Vagina (tissue), 2 donors: ENCODE measurements at regions not wholly inside any gene's neighbourhood (a gene's known extent, or its start where the extent isn't known, plus 50 kb on each side); places are given as distances from the start of the nearest gene placed in this dataset.
A peak's percentile ranks its signal among the peaks of the same experiment; 100 is the strongest.

Experiments used
- DNase-seq, 2 donors: peaks; one replicate each; pipeline ENCODE4 v3.0.0-alpha.2; 2017; ENCODE audit errors: extremely low spot score in 2 of 2
- H3K27ac ChIP-seq: fragments of 200-600 bp; sonication (generic); one replicate; pipeline ENCODE4 v1.5.1; 2019
- H3K27me3 ChIP-seq: fragments of 200-600 bp; sonication (generic); one replicate; pipeline ENCODE4 v1.5.1; 2019
- H3K36me3 ChIP-seq, 2 donors: fragments of 200-600 bp; sonication (generic); one replicate each; pipeline ENCODE4 v1.5.1; 2017 to 2019
- H3K4me1 ChIP-seq: fragments of 200-600 bp; sonication (generic); one replicate; pipeline ENCODE4 v1.5.1; 2019
- H3K4me3 ChIP-seq, 2 donors: fragments of 200-600 bp; sonication (generic); 1 replicate in 1 of 2; 2 replicates in 1 of 2; pipeline ENCODE4 v1.5.1; 2016 to 2019
- H3K9me3 ChIP-seq: fragments of 200-600 bp; sonication (generic); one replicate; pipeline ENCODE4 v1.5.1; 2019
- POLR2A ChIP-seq, 2 donors: fragments of 450-650 bp; IDR thresholded peaks; one replicate each; pipeline ENCODE4 v1.6.1; 2017; ENCODE audit warnings: antibody characterized with exemption in 2 of 2, mild to moderate bottlenecking in 2 of 2, moderate library complexity in 2 of 2
- POLR2AphosphoS5 ChIP-seq, 2 donors: sonication (generic); formaldehyde crosslinking; IDR thresholded peaks; one replicate each; pipeline ENCODE4 v1.9.0; 2017; ENCODE audit warnings: antibody characterized with exemption in 2 of 2, mild to moderate bottlenecking in 2 of 2, low read depth in 1 of 2; ENCODE audit not compliant: insufficient read depth in 1 of 2
- intact Hi-C: fragments of 100-400 bp; cut with DNase I; formaldehyde crosslinking; loops from one replicate; pipeline ENCODE4 v1.15.1; 2023
- TF ChIP-seq, protein P1 (sequence below), 3 experiments: fragments of 450-650 bp in 2 of 3; fragments of 200-600 bp in 1 of 3; sonication (generic) in 1 of 3; IDR thresholded peaks; one replicate each; pipeline ENCODE4 v1.5.1; 2017 to 2019; ENCODE audit warnings: antibody characterized with exemption in 3 of 3, mild to moderate bottlenecking in 2 of 3, moderate library complexity in 2 of 3

DNA sequence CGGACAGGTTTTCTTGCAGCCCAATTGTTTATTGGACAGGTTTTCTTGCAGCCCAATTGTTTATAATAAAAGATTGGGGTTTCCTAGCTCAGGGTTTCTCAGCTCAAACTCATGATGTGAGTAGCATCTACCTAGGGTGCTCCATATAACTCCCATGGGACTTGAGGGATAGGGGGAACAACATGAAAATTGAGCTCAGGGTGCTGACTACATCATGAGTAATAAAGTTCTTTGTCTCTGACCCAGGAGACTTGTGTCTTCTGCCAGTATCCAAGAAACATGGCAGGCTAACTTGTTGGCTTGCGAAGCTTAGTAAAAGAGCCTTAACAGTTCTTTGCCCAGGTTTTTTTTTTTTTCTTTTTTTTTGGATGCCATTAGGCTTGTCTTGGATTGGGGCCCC lies 59.2 kb upstream of the MYCBP2 start:
- no peaks in the 10 kb centered on the region for H3K9me3 ChIP-seq
- TF ChIP-seq POLR2AphosphoS5 (IDR thresholded peaks at IDR 0.05; ENCODE audit: insufficient read depth in 1 of 2, low read depth in 1 of 2) (no peak), POLR2A (IDR thresholded peaks at IDR 0.05) (no peak)
- TF ChIP-seq, protein P1, sequence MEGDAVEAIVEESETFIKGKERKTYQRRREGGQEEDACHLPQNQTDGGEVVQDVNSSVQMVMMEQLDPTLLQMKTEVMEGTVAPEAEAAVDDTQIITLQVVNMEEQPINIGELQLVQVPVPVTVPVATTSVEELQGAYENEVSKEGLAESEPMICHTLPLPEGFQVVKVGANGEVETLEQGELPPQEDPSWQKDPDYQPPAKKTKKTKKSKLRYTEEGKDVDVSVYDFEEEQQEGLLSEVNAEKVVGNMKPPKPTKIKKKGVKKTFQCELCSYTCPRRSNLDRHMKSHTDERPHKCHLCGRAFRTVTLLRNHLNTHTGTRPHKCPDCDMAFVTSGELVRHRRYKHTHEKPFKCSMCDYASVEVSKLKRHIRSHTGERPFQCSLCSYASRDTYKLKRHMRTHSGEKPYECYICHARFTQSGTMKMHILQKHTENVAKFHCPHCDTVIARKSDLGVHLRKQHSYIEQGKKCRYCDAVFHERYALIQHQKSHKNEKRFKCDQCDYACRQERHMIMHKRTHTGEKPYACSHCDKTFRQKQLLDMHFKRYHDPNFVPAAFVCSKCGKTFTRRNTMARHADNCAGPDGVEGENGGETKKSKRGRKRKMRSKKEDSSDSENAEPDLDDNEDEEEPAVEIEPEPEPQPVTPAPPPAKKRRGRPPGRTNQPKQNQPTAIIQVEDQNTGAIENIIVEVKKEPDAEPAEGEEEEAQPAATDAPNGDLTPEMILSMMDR (IDR thresholded peaks at IDR 0.05), result no peak
- H3K4me3 ChIP-seq, result no peak overlapping the region
- H3K27ac ChIP-seq, result peak overlapping the region; percentile 3
- intact Hi-C loops, result no loop called here
- peaks cover 46% of the 10 kb centered on the region for H3K4me1 ChIP-seq
- no peak for DNase-seq
- no peaks in the 10 kb centered on the region for H3K27me3 ChIP-seq
- H3K36me3 ChIP-seq, result no peaks in the 10 kb centered on the region

DNA sequence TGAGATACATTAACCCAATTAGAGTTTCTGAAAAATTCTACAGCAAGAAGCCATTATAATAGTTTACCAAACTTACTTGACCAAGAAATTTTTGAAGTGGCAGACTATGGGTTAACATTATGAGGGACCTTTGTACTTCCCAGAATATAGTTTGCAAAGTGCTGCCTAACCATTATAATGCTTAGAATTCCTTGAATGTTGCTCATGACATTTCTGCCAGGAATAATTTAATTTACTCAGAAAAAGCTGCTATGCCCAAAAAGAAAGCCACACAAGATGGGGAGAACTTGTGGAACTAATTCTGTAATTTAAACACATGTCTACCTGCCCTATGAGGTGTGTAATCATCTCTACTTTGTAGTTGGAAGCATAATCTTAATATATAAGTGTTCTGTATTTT lies 58.1 kb upstream of the MYCBP2 start:
- intact Hi-C loops, result no loop called here
- Histone ChIP-seq H3K36me3 (no peaks in the 10 kb centered on the region), H3K4me3 (no peak overlapping the region), H3K27ac (no peak overlapping the region), H3K4me1 (peaks cover 35% of the 10 kb centered on the region), H3K9me3 (no peaks in the 10 kb centered on the region), H3K27me3 (no peaks in the 10 kb centered on the region)
- no peak for DNase-seq
- TF ChIP-seq, protein P1 (IDR thresholded peaks at IDR 0.05), result no peak
- TF ChIP-seq POLR2AphosphoS5 (IDR thresholded peaks at IDR 0.05; ENCODE audit: insufficient read depth in 1 of 2, low read depth in 1 of 2) (no peak), POLR2A (IDR thresholded peaks at IDR 0.05) (no peak)

DNA sequence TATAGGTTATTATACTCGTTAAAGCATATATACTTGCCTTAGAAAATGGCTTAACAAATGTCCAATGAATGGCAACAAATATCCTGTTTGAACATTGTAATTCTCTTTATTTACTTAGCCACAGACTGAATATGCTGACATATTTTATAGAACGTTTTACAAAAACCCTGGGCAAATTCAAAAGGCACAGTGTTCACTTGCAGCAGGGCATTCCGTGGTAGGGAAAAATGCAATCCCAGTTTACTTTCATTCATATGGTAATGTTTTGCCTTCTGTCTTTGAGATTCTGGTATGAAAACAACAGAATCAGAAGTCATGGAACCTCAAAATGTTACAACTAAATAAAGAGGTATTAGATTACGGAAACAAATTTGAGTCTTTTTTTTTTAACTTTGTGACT lies 56.2 kb upstream of the MYCBP2 start:
- TF ChIP-seq POLR2A (IDR thresholded peaks at IDR 0.05) (no peak), POLR2AphosphoS5 (IDR thresholded peaks at IDR 0.05; ENCODE audit: insufficient read depth in 1 of 2, low read depth in 1 of 2) (no peak)
- TF ChIP-seq, protein P1 (IDR thresholded peaks at IDR 0.05), result no peak
- no peak overlapping the region for H3K4me3 ChIP-seq
- H3K36me3 ChIP-seq, result no peaks in the 10 kb centered on the region
- H3K9me3 ChIP-seq, result no peaks in the 10 kb centered on the region
- no peaks in the 10 kb centered on the region for H3K27me3 ChIP-seq
- no peak overlapping the region for H3K27ac ChIP-seq
- DNase-seq, result no peak
- peaks cover 17% of the 10 kb centered on the region for H3K4me1 ChIP-seq
- intact Hi-C loops, result no loop called here

DNA sequence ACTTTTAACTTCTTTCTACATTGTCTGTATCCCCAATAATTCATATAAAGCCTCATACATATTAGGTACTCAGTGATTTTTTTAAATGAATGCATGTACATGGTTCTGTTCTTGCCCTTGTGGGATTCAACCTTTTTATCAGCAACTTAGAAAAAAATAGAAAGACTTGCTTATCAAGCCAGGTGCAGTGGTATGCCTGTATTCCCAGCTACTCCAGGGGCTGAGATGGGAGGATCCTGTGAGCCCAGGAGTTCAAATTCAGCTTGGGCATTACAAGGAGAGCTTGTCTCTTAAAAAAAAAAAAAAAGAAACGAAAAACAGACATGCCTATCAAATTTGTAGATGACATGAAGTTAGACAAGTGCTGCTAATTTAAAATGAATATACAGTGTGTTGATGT lies 54.2 kb upstream of the MYCBP2 start:
- Histone ChIP-seq H3K4me1 (peaks cover 11% of the 10 kb centered on the region), H3K27ac (no peak overlapping the region), H3K4me3 (no peak overlapping the region), H3K36me3 (no peaks in the 10 kb centered on the region), H3K27me3 (no peaks in the 10 kb centered on the region), H3K9me3 (no peaks in the 10 kb centered on the region)
- intact Hi-C loops, result no loop called here
- TF ChIP-seq, protein P1 (IDR thresholded peaks at IDR 0.05), result no peak
- no peak for TF ChIP-seq POLR2AphosphoS5 (IDR thresholded peaks at IDR 0.05; ENCODE audit: insufficient read depth in 1 of 2, low read depth in 1 of 2)
- no peak for TF ChIP-seq POLR2A (IDR thresholded peaks at IDR 0.05)
- DNase-seq, result no peak

DNA sequence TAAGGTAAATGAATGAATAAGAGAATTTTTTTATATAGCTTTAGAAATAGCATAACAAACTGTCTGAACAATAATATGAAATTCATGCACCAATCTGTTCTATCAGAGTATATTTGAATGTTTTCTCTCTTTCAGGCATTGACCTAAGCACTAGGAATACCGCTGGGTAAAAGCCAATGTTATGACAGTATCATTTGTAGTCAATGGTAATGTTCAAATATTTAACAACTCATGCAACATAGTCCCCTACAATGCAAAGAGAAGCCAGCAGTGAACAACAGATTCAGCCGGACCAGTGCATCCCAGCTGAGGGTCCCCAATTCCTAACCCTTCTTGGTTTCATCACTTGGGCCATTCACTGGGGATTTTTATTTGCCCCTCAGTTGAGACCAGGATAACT lies 52.6 kb upstream of the MYCBP2 start:
- DNase-seq, result no peak
- TF ChIP-seq, protein P1 (IDR thresholded peaks at IDR 0.05), result no peak
- TF ChIP-seq POLR2A (IDR thresholded peaks at IDR 0.05) (no peak), POLR2AphosphoS5 (IDR thresholded peaks at IDR 0.05; ENCODE audit: insufficient read depth in 1 of 2, low read depth in 1 of 2) (no peak)
- intact Hi-C loops, result no loop called here
- Histone ChIP-seq H3K4me1 (peaks cover 7% of the 10 kb centered on the region), H3K27me3 (no peaks in the 10 kb centered on the region), H3K36me3 (no peaks in the 10 kb centered on the region), H3K4me3 (no peak overlapping the region), H3K9me3 (no peaks in the 10 kb centered on the region), H3K27ac (no peak overlapping the region)
